Activated T-cell treated with anti-CD3 and anti-CD28 coated beads, Interleukin-2, amount 50 U/mL, for 24 hours (primary cell): ENCODE measurements at regions not wholly inside any gene's neighbourhood (a gene's known extent, or its start where the extent isn't known, plus 50 kb on each side); places are given as distances from the start of the nearest gene placed in this dataset.
"Not testable (repeated sequence)": the region's sequence is repeated elsewhere in the genome, so short reads cannot be mapped to it uniquely, and the experiment has no call there.

Experiments
- DNase-seq: peaks from one replicate; pipeline ENCODE4 v3.0.0-alpha.2; 2020
- H3K27ac Mint-ChIP-seq: 2 replicates; pipeline ENCODE4 v1.8.0; 2020; ENCODE audit warnings: mild to moderate bottlenecking, mixed read lengths
- H3K27me3 Mint-ChIP-seq: 2 replicates; pipeline ENCODE4 v1.8.0; 2020; ENCODE audit warnings: mixed read lengths
- H3K36me3 Mint-ChIP-seq: 2 replicates; pipeline ENCODE4 v1.8.0; 2020; ENCODE audit warnings: low read depth, mixed read lengths
- H3K4me1 Mint-ChIP-seq: 2 replicates; pipeline ENCODE4 v1.8.0; 2020; ENCODE audit warnings: low read depth, mixed read lengths
- H3K4me3 Mint-ChIP-seq: 2 replicates; pipeline ENCODE4 v1.8.0; 2020; ENCODE audit warnings: mild to moderate bottlenecking, moderate library complexity, mixed read lengths
- H3K9me3 Mint-ChIP-seq: 2 replicates; pipeline ENCODE4 v1.8.0; 2020; ENCODE audit warnings: mixed read lengths

DNA sequence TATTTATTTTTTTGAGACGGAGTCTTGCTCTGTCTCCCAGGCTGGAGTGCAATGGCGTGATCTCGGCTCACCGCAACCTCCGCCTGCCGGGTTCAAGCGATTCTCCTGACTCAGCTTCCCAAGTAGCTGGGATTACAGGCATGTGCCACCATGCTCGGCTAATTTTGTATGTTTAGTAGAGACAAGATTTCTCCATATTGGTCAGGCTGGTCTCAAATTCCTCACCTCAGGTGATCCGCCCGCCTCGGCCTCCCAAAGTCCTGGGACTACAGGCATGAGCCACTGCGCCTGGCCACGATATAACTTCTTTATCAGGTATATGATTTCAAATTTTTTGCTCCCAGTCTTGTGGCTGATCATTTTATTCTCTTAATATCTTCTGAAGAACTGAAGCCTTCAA is 1506.3 kb downstream of the FAM181B start:
- peaks cover 13% of the 10 kb centered on the region for H3K9me3 Mint-ChIP-seq
- not testable (repeated sequence) for H3K27ac Mint-ChIP-seq, H3K4me3 Mint-ChIP-seq, H3K36me3 Mint-ChIP-seq, H3K4me1 Mint-ChIP-seq, DNase-seq, H3K27me3 Mint-ChIP-seq

- peaks cover 11% of the 10 kb centered on the region for H3K9me3 Mint-ChIP-seq
- no peaks in the 10 kb centered on the region for H3K27me3 Mint-ChIP-seq
- DNase-seq = no peak
- H3K27ac Mint-ChIP-seq = no peak overlapping the region
- H3K36me3 Mint-ChIP-seq = no peaks in the 10 kb centered on the region
- no peaks in the 10 kb centered on the region for H3K4me1 Mint-ChIP-seq
- no peak overlapping the region for H3K4me3 Mint-ChIP-seq
Measured at GRCh38 chr11:81224396-81224795, 1509.3 kb downstream of the FAM181B start.

DNA sequence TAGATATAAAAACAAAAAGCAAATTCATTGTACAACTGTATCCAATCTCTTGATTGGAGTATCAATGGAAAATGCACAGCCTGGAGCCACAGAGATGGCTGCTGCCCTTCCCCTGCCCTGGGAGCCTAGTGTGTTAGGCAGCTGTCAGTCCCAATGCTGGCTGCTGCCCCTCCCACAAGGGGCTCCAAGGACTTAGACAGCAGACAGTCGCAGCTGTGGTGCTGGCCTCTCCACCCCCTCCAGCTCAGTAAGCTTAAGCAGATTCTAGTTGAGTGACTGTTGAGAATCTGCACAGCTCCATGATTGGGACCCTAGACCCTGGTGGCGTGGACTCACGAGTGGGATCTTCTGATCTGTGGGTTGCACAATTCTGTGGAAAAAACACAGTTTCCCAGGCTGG is 1511.2 kb downstream of the FAM181B start:
- no peak overlapping the region for H3K27ac Mint-ChIP-seq
- no peaks in the 10 kb centered on the region for H3K4me1 Mint-ChIP-seq
- H3K4me3 Mint-ChIP-seq = no peak overlapping the region
- no peaks in the 10 kb centered on the region for H3K36me3 Mint-ChIP-seq
- H3K27me3 Mint-ChIP-seq = no peaks in the 10 kb centered on the region
- DNase-seq = no peak
- H3K9me3 Mint-ChIP-seq = peaks cover 11% of the 10 kb centered on the region

- no peaks in the 10 kb centered on the region for H3K36me3 Mint-ChIP-seq
- no peaks in the 10 kb centered on the region for H3K27me3 Mint-ChIP-seq
- peaks cover 4% of the 10 kb centered on the region for H3K9me3 Mint-ChIP-seq
- H3K4me3 Mint-ChIP-seq = no peak overlapping the region
- H3K4me1 Mint-ChIP-seq = no peaks in the 10 kb centered on the region
- no peak overlapping the region for H3K27ac Mint-ChIP-seq
- no peak for DNase-seq
Measured at GRCh38 chr11:81220146-81220895, 1513.3 kb downstream of the FAM181B start.

GRCh38 chr11:81219661-81220060 is 1514.0 kb downstream of the FAM181B start:
- no peaks in the 10 kb centered on the region for H3K27me3 Mint-ChIP-seq
- no peak overlapping the region for H3K4me3 Mint-ChIP-seq
- H3K9me3 Mint-ChIP-seq = peaks cover 7% of the 10 kb centered on the region

DNA sequence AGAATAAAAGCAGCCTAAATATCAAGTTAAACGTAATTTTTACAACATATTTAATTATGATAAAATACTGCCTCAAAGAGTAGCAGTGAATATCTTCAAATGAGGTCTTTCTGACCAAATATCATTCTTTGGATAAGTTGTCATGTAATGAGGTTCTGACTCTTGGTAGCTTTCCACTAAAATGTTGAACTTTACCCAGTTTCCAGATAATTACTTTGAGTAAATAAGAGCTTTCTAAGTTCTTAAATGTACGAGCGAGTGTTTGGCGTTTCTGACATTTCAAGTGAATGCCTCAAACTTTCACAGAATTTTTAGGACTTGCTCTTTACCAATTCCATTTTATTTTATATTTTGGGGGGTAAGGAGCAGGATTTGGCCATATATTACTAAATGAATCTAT is 1515.2 kb downstream of the FAM181B start:
- Mint-ChIP-seq H3K27ac (no peak overlapping the region), H3K4me3 (no peak overlapping the region), H3K27me3 (no peaks in the 10 kb centered on the region), H3K9me3 (peaks cover 11% of the 10 kb centered on the region), H3K36me3 (no peaks in the 10 kb centered on the region), H3K4me1 (no peaks in the 10 kb centered on the region)
- no peak for DNase-seq

More at GRCh38 chr11:81219661-81220060, 1514.0 kb downstream of the FAM181B start:
- H3K27ac Mint-ChIP-seq = no peak overlapping the region
- H3K4me1 Mint-ChIP-seq = no peaks in the 10 kb centered on the region
- DNase-seq = no peak
- H3K36me3 Mint-ChIP-seq = no peaks in the 10 kb centered on the region

- Mint-ChIP-seq H3K4me1 (no peaks in the 10 kb centered on the region), H3K4me3 (no peak overlapping the region), H3K36me3 (no peaks in the 10 kb centered on the region), H3K27me3 (no peaks in the 10 kb centered on the region), H3K9me3 (peaks cover 22% of the 10 kb centered on the region), H3K27ac (no peak overlapping the region)
- DNase-seq = no peak
Measured at GRCh38 chr11:81211050-81211449, 1522.6 kb downstream of the FAM181B start.

GRCh38 chr11:81207421-81208054 is 1526.1 kb downstream of the FAM181B start:
- Mint-ChIP-seq H3K9me3 (peaks cover 15% of the 10 kb centered on the region), H3K36me3 (no peaks in the 10 kb centered on the region), H3K4me1 (no peaks in the 10 kb centered on the region), H3K27me3 (no peaks in the 10 kb centered on the region), H3K27ac (no peak overlapping the region), H3K4me3 (no peak overlapping the region)
- DNase-seq = no peak

GRCh38 chr11:81203876-81204275 is 1529.8 kb downstream of the FAM181B start:
- H3K9me3 Mint-ChIP-seq = peaks cover 24% of the 10 kb centered on the region
- H3K36me3 Mint-ChIP-seq = no peaks in the 10 kb centered on the region
- no peaks in the 10 kb centered on the region for H3K4me1 Mint-ChIP-seq
- H3K27me3 Mint-ChIP-seq = no peaks in the 10 kb centered on the region
- no peak overlapping the region for H3K27ac Mint-ChIP-seq
- no peak for DNase-seq
- H3K4me3 Mint-ChIP-seq = no peak overlapping the region

- H3K4me3 Mint-ChIP-seq = no peak overlapping the region
- no peaks in the 10 kb centered on the region for H3K27me3 Mint-ChIP-seq
- DNase-seq = no peak
- H3K9me3 Mint-ChIP-seq = peaks cover 25% of the 10 kb centered on the region
- no peak overlapping the region for H3K27ac Mint-ChIP-seq
- H3K36me3 Mint-ChIP-seq = no peaks in the 10 kb centered on the region
- no peaks in the 10 kb centered on the region for H3K4me1 Mint-ChIP-seq
Measured at GRCh38 chr11:81197396-81197795, 1536.3 kb downstream of the FAM181B start.

GRCh38 chr11:81192516-81192915 is 1541.1 kb downstream of the FAM181B start:
- Mint-ChIP-seq H3K9me3 (peaks cover 13% of the 10 kb centered on the region), H3K27me3 (no peaks in the 10 kb centered on the region), H3K27ac (no peak overlapping the region), H3K4me1 (no peaks in the 10 kb centered on the region), H3K36me3 (no peaks in the 10 kb centered on the region), H3K4me3 (no peak overlapping the region)
- DNase-seq = no peak

GRCh38 chr11:81190546-81190945 is 1543.1 kb downstream of the FAM181B start:
- Mint-ChIP-seq H3K27ac (no peak overlapping the region), H3K36me3 (no peaks in the 10 kb centered on the region), H3K4me1 (no peaks in the 10 kb centered on the region), H3K27me3 (no peaks in the 10 kb centered on the region), H3K9me3 (peaks cover 14% of the 10 kb centered on the region), H3K4me3 (no peak overlapping the region)
- no peak for DNase-seq

GRCh38 chr11:81187033-81187432 is 1546.6 kb downstream of the FAM181B start:
- H3K27ac Mint-ChIP-seq, H3K4me3 Mint-ChIP-seq, H3K27me3 Mint-ChIP-seq, H3K36me3 Mint-ChIP-seq, DNase-seq, H3K4me1 Mint-ChIP-seq: not testable (repeated sequence)
- peaks cover 12% of the 10 kb centered on the region for H3K9me3 Mint-ChIP-seq

DNA sequence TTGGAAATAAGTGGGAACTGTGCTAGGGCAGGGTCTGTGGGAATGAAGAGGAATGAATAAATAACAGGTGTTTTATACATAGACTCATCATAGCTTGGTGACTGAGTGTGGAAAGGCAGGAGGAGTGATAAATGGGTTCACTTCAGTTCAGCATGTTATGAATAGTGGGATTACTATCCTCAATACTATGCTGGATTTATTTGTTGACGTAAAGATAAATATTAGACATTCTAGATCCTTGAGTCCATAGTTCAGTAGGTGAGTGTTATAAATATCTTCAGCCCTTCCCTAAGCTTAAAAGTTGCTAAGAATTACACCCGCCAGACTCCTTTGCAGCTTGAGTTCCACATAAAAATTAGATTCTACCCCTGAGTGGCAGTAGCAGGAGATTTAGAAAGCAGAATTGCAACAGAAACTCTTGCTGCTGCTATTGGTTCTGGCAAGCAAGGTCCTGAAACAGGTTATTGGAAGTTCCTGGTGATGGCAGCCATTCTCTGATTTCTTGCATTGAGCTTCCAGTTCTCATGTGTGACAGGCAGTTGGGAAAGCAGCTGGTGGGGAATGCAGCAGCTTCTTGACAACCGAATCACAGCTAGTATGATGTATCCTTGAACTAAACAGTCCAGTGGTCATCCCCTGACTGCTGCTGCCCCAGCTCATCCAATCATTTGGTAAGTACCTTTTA is 1558.9 kb downstream of the FAM181B start:
- Mint-ChIP-seq H3K27me3 (no peaks in the 10 kb centered on the region), H3K27ac (no peak overlapping the region), H3K4me3 (no peak overlapping the region), H3K36me3 (no peaks in the 10 kb centered on the region), H3K4me1 (no peaks in the 10 kb centered on the region), H3K9me3 (peaks cover 8% of the 10 kb centered on the region)
- no peak for DNase-seq

GRCh38 chr11:81165164-81165563 is 1568.5 kb downstream of the FAM181B start:
- Mint-ChIP-seq H3K4me1 (no peaks in the 10 kb centered on the region), H3K36me3 (no peaks in the 10 kb centered on the region), H3K4me3 (no peak overlapping the region), H3K9me3 (peaks cover 3% of the 10 kb centered on the region), H3K27me3 (no peaks in the 10 kb centered on the region), H3K27ac (no peak overlapping the region)
- no peak for DNase-seq
